IgD-negative memory B cell (primary cell): ENCODE measurements at regions not wholly inside any gene's neighbourhood (a gene's known extent, or its start where the extent isn't known, plus 50 kb on each side); places are given as distances from the start of the nearest gene placed in this dataset.

Experiments
- H3K27ac Mint-ChIP-seq, 3 donors: one replicate each; pipeline ENCODE4 v1.8.0; 2020 to 2022; ENCODE audit warnings: mild to moderate bottlenecking in 3 of 3, mixed read lengths in 3 of 3, moderate library complexity in 1 of 3
- H3K27me3 Mint-ChIP-seq: one replicate; pipeline ENCODE4 v1.8.0; 2021; ENCODE audit warnings: mixed read lengths
- H3K36me3 Mint-ChIP-seq: one replicate; pipeline ENCODE4 v1.8.0; 2020; ENCODE audit warnings: mild to moderate bottlenecking, mixed read lengths
- H3K4me1 Mint-ChIP-seq, 3 donors: one replicate each; pipeline ENCODE4 v1.8.0; 2020 to 2022; ENCODE audit warnings: mixed read lengths in 3 of 3, mild to moderate bottlenecking in 1 of 3
- H3K4me3 Mint-ChIP-seq, 4 donors: one replicate each; pipeline ENCODE4 v1.8.0; 2020 to 2022; ENCODE audit warnings: mild to moderate bottlenecking in 4 of 4, mixed read lengths in 4 of 4, moderate library complexity in 3 of 4
- H3K9me3 Mint-ChIP-seq, 3 donors: one replicate each; pipeline ENCODE4 v1.8.0; 2020 to 2021; ENCODE audit warnings: mixed read lengths in 3 of 3, mild to moderate bottlenecking in 1 of 3

- no peak overlapping the region for H3K27ac Mint-ChIP-seq
- no peak overlapping the region for H3K4me3 Mint-ChIP-seq
- peaks cover 1% of the 10 kb centered on the region for H3K27me3 Mint-ChIP-seq
- peaks cover 0 to 1% (median 0%) of the 10 kb centered on the region in 3 donors for H3K4me1 Mint-ChIP-seq
- H3K36me3 Mint-ChIP-seq = no peaks in the 10 kb centered on the region
- H3K9me3 Mint-ChIP-seq = peaks cover 0 to under 1% (median 0%) of the 10 kb centered on the region in 3 donors
These were observed 68.3 kb upstream of the GCSH start for GRCh38 chr16:81164481-81164880.

- Mint-ChIP-seq H3K4me1 (peaks cover 0 to 1% (median 0%) of the 10 kb centered on the region in 3 donors), H3K9me3 (no peaks in the 10 kb centered on the region), H3K4me3 (no peak overlapping the region), H3K27ac (no peak overlapping the region), H3K27me3 (peaks cover 3% of the 10 kb centered on the region), H3K36me3 (no peaks in the 10 kb centered on the region)
These were observed 67.5 kb upstream of the GCSH start for GRCh38 chr16:81163671-81164070.

GRCh38 chr16:81158964-81159363 is 62.8 kb upstream of the GCSH start:
- Mint-ChIP-seq H3K36me3 (no peaks in the 10 kb centered on the region), H3K4me1 (no peaks in the 10 kb centered on the region), H3K27ac (peak overlapping the region in 1 of 3 donors; percentile 18), H3K9me3 (no peaks in the 10 kb centered on the region), H3K27me3 (peaks cover 2% of the 10 kb centered on the region), H3K4me3 (no peak overlapping the region)

DNA sequence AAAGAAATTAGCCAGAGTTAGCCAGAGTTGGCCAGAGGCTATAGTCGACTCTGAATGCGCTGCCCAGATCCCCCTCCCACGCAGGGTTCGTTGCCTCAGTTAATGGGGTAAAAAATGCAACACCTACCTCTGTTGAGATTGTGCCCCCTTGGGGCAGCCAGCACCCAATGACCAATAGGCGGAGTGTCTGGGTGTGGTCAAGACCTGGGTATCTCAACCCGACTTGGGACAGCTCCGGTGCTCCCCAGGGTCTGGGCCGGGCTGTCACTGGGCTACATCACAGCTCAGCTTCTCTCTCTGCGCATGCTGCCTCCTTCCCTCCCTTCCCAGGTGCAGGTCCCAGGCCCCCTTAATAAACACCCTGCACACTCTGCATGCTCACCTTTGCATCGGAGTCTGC is 59.6 kb upstream of the GCSH start:
- no peaks in the 10 kb centered on the region for H3K4me1 Mint-ChIP-seq
- no peak overlapping the region for H3K4me3 Mint-ChIP-seq
- H3K27ac Mint-ChIP-seq = no peak overlapping the region
- no peaks in the 10 kb centered on the region for H3K9me3 Mint-ChIP-seq
- peaks cover 2% of the 10 kb centered on the region for H3K27me3 Mint-ChIP-seq
- H3K36me3 Mint-ChIP-seq = no peaks in the 10 kb centered on the region

GRCh38 chr16:81151648-81152310 is 55.6 kb upstream of the GCSH start:
- H3K27me3 Mint-ChIP-seq = no peaks in the 10 kb centered on the region
- H3K9me3 Mint-ChIP-seq = no peaks in the 10 kb centered on the region
- H3K4me1 Mint-ChIP-seq = no peaks in the 10 kb centered on the region
- H3K27ac Mint-ChIP-seq = no peak overlapping the region
- H3K4me3 Mint-ChIP-seq = peak overlapping the region in 1 of 4 donors; percentile 41
- H3K36me3 Mint-ChIP-seq = no peaks in the 10 kb centered on the region

DNA sequence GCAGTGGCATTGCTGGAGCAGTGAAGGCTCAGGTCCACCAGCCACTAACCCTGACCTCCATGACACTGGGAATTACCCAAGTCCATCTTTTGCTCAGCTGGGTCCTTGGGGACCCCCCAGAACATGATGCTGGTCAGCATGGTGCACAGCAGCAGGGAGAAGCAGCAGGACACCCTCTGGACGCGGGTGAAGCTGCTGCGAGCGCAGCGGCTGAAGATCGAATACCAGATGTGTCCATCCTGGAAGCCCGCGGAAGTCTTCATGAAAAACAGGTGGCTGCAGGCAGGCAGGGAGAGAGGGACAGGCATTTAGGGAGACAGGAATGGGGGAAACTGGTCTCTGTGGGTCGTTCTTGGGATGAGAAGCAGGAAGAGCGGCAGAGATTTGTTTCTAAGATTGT is 53.4 kb upstream of the GCSH start:
- no peak overlapping the region for H3K27ac Mint-ChIP-seq
- H3K9me3 Mint-ChIP-seq = no peaks in the 10 kb centered on the region

DNA sequence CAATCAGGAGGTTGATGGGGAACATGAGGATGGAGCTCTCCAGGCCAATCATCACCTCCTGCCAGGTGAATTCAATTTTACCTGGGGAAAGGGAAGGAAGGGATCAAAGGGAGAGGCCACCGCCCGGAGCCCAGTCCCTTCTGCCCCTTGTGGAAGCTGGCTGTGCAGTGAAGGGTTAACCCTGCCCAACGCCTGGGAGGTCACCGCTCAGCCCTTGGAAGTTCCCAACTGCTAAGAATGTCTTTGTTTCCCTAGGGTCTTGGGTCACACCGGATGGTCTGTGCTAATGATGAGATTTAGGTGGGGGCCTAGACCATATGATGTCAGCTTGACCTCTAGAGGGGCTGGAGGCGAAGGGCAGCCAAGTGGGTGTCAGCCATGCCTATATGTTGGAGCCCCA is 52.1 kb upstream of the GCSH start:
- H3K27me3 Mint-ChIP-seq = peaks cover 5% of the 10 kb centered on the region
- H3K4me1 Mint-ChIP-seq = no peaks in the 10 kb centered on the region
- no peaks in the 10 kb centered on the region for H3K36me3 Mint-ChIP-seq
- H3K9me3 Mint-ChIP-seq = no peaks in the 10 kb centered on the region
- no peak overlapping the region for H3K4me3 Mint-ChIP-seq
- no peak overlapping the region for H3K27ac Mint-ChIP-seq

More for the DNA sequence above, 53.4 kb upstream of the GCSH start:
- Mint-ChIP-seq H3K4me1 (no peaks in the 10 kb centered on the region), H3K27me3 (peaks cover 3% of the 10 kb centered on the region), H3K36me3 (no peaks in the 10 kb centered on the region), H3K4me3 (no peak overlapping the region)
